Activated CD8-positive, alpha-beta memory T cell treated with anti-CD3 and anti-CD28 coated beads, Interleukin-2, amount 10 ng/mL, durations not matched to agents 7 days and 5 days (primary cell): ENCODE measurements at regions not wholly inside any gene's neighbourhood (a gene's known extent, or its start where the extent isn't known, plus 50 kb on each side); places are given as distances from the start of the nearest gene placed in this dataset.

Experiments used
- ATAC-seq: fragments of 150-1000 bp; cut with Tn5 transposase; one replicate; pipeline ENCODE4 v1.10.0; 2021; ENCODE audit warnings: moderate library complexity
- CTCF ChIA-PET: fragments of 350-600 bp; sonication (Branson Sonifier 250); formaldehyde crosslinking; loops from one replicate; lab custom pipeline; 2021; ENCODE audit warnings: antibody characterized with exemption; lab: Charles Lee
- DNase-seq: peaks from one replicate; pipeline ENCODE4 v3.0.0-alpha.2; 2020
- H3K27ac Mint-ChIP-seq: one replicate; pipeline ENCODE4 v1.8.0; 2021; ENCODE audit warnings: mild to moderate bottlenecking, mixed read lengths
- H3K27me3 Mint-ChIP-seq: one replicate; pipeline ENCODE4 v1.8.0; 2021; ENCODE audit warnings: mixed read lengths
- H3K36me3 Mint-ChIP-seq: one replicate; pipeline ENCODE4 v1.8.0; 2021; ENCODE audit warnings: mild to moderate bottlenecking, mixed read lengths
- H3K4me1 Mint-ChIP-seq: one replicate; pipeline ENCODE4 v1.8.0; 2021; ENCODE audit warnings: mixed read lengths
- H3K4me3 Mint-ChIP-seq: one replicate; pipeline ENCODE4 v1.8.0; 2021; ENCODE audit warnings: mild to moderate bottlenecking, moderate library complexity, mixed read lengths
- H3K9me3 Mint-ChIP-seq: one replicate; pipeline ENCODE4 v1.8.0; 2022; ENCODE audit warnings: low read depth, mixed read lengths

GRCh38 chr14:48853159-48853558, 733.0 kb downstream of the RPS29 start:
- Mint-ChIP-seq H3K4me3 (no peak overlapping the region), H3K27ac (no peak overlapping the region), H3K4me1 (no peaks in the 10 kb centered on the region), H3K36me3 (no peaks in the 10 kb centered on the region), H3K27me3 (no peaks in the 10 kb centered on the region), H3K9me3 (no peaks in the 10 kb centered on the region)
- CTCF ChIA-PET: no interaction called here
- DNase-seq (no peak), ATAC-seq (no peak)

GRCh38 chr14:48849741-48850322, 736.3 kb downstream of the RPS29 start:
- no peaks in the 10 kb centered on the region for H3K4me1 Mint-ChIP-seq
- H3K36me3 Mint-ChIP-seq: no peaks in the 10 kb centered on the region
- no peak overlapping the region for H3K27ac Mint-ChIP-seq
- peaks cover 4% of the 10 kb centered on the region for H3K9me3 Mint-ChIP-seq
- no peak for ATAC-seq
- no peak for DNase-seq
- H3K27me3 Mint-ChIP-seq: no peaks in the 10 kb centered on the region
- H3K4me3 Mint-ChIP-seq: no peak overlapping the region
- CTCF ChIA-PET: no interaction called here

GRCh38 chr14:48842785-48843184, 743.4 kb downstream of the RPS29 start:
- Mint-ChIP-seq H3K9me3 (peaks cover 3% of the 10 kb centered on the region), H3K27ac (no peak overlapping the region), H3K4me1 (no peaks in the 10 kb centered on the region), H3K4me3 (no peak overlapping the region), H3K27me3 (no peaks in the 10 kb centered on the region), H3K36me3 (no peaks in the 10 kb centered on the region)
- DNase-seq (no peak), ATAC-seq (no peak)
- CTCF ChIA-PET: no interaction called here

GRCh38 chr14:48826058-48826457, 760.1 kb downstream of the RPS29 start:
- no peaks in the 10 kb centered on the region for H3K36me3 Mint-ChIP-seq
- no peaks in the 10 kb centered on the region for H3K27me3 Mint-ChIP-seq
- H3K9me3 Mint-ChIP-seq: peaks cover 3% of the 10 kb centered on the region
- no peaks in the 10 kb centered on the region for H3K4me1 Mint-ChIP-seq
- H3K4me3 Mint-ChIP-seq: no peak overlapping the region
- CTCF ChIA-PET: no interaction called here
- DNase-seq: no peak
- no peak overlapping the region for H3K27ac Mint-ChIP-seq
- no peak for ATAC-seq

GRCh38 chr14:48814562-48814961, 771.6 kb downstream of the RPS29 start:
- Mint-ChIP-seq H3K27ac (no peak overlapping the region), H3K36me3 (no peaks in the 10 kb centered on the region), H3K9me3 (no peaks in the 10 kb centered on the region), H3K4me3 (no peak overlapping the region), H3K4me1 (no peaks in the 10 kb centered on the region), H3K27me3 (no peaks in the 10 kb centered on the region)
- CTCF ChIA-PET: no interaction called here
- DNase-seq: no peak
- no peak for ATAC-seq

GRCh38 chr14:48805315-48805714, 780.9 kb downstream of the RPS29 start:
- H3K27ac Mint-ChIP-seq: no peak overlapping the region
- CTCF ChIA-PET: no interaction called here

GRCh38 chr14:48792376-48793024, 793.7 kb downstream of the RPS29 start:
- DNase-seq (no peak), ATAC-seq (no peak)
- H3K4me3 Mint-ChIP-seq: no peak overlapping the region
- no peaks in the 10 kb centered on the region for H3K36me3 Mint-ChIP-seq
- H3K27me3 Mint-ChIP-seq: no peaks in the 10 kb centered on the region
- CTCF ChIA-PET: no interaction called here
- H3K4me1 Mint-ChIP-seq: no peaks in the 10 kb centered on the region
- no peak overlapping the region for H3K27ac Mint-ChIP-seq
- H3K9me3 Mint-ChIP-seq: peaks cover 13% of the 10 kb centered on the region

More at GRCh38 chr14:48805315-48805714, 780.9 kb downstream of the RPS29 start:
- Mint-ChIP-seq H3K4me1 (no peaks in the 10 kb centered on the region), H3K27me3 (no peaks in the 10 kb centered on the region), H3K9me3 (peaks cover 5% of the 10 kb centered on the region), H3K36me3 (no peaks in the 10 kb centered on the region), H3K4me3 (no peak overlapping the region)
- DNase-seq (no peak), ATAC-seq (no peak)

GRCh38 chr14:48788771-48789170, 797.4 kb downstream of the RPS29 start:
- ATAC-seq (no peak), DNase-seq (no peak)
- H3K27me3 Mint-ChIP-seq: no peaks in the 10 kb centered on the region
- no peaks in the 10 kb centered on the region for H3K4me1 Mint-ChIP-seq
- H3K36me3 Mint-ChIP-seq: no peaks in the 10 kb centered on the region
- CTCF ChIA-PET: no interaction called here
- peaks cover 6% of the 10 kb centered on the region for H3K9me3 Mint-ChIP-seq
- no peak overlapping the region for H3K27ac Mint-ChIP-seq
- no peak overlapping the region for H3K4me3 Mint-ChIP-seq

GRCh38 chr14:48786498-48786897, 799.7 kb downstream of the RPS29 start:
- Mint-ChIP-seq H3K4me3 (no peak overlapping the region), H3K9me3 (no peaks in the 10 kb centered on the region), H3K27ac (no peak overlapping the region), H3K4me1 (no peaks in the 10 kb centered on the region), H3K36me3 (no peaks in the 10 kb centered on the region), H3K27me3 (no peaks in the 10 kb centered on the region)
- no peak for DNase-seq
- no peak for ATAC-seq
- CTCF ChIA-PET: no interaction called here

- no peaks in the 10 kb centered on the region for H3K4me1 Mint-ChIP-seq
- peaks cover 10% of the 10 kb centered on the region for H3K9me3 Mint-ChIP-seq
- H3K27ac Mint-ChIP-seq: no peak overlapping the region
- no peaks in the 10 kb centered on the region for H3K36me3 Mint-ChIP-seq
- no peak overlapping the region for H3K4me3 Mint-ChIP-seq
- H3K27me3 Mint-ChIP-seq: no peaks in the 10 kb centered on the region
- CTCF ChIA-PET: no interaction called here
- DNase-seq: no peak
- no peak for ATAC-seq
These were observed 814.5 kb downstream of the RPS29 start for GRCh38 chr14:48771717-48772116.

- peaks cover 3% of the 10 kb centered on the region for H3K9me3 Mint-ChIP-seq
- no peaks in the 10 kb centered on the region for H3K4me1 Mint-ChIP-seq
- H3K4me3 Mint-ChIP-seq: no peak overlapping the region
- H3K36me3 Mint-ChIP-seq: no peaks in the 10 kb centered on the region
- DNase-seq (no peak), ATAC-seq (no peak)
- no peak overlapping the region for H3K27ac Mint-ChIP-seq
- CTCF ChIA-PET: no interaction called here
- no peaks in the 10 kb centered on the region for H3K27me3 Mint-ChIP-seq
These were observed 834.9 kb downstream of the RPS29 start for GRCh38 chr14:48751293-48751692.

- Mint-ChIP-seq H3K4me1 (no peaks in the 10 kb centered on the region), H3K36me3 (no peaks in the 10 kb centered on the region), H3K9me3 (peaks cover 3% of the 10 kb centered on the region), H3K27me3 (no peaks in the 10 kb centered on the region), H3K27ac (no peak overlapping the region), H3K4me3 (no peak overlapping the region)
- DNase-seq (no peak), ATAC-seq (no peak)
- CTCF ChIA-PET: interaction anchor here (1.3 kb wide), 1 partner anchor 22 kb away, joined by 3 read pairs; no protein-coding TSS in a partner anchor
These were observed 838.0 kb downstream of the RPS29 start for GRCh38 chr14:48748151-48748675.

- Mint-ChIP-seq H3K27me3 (no peaks in the 10 kb centered on the region), H3K4me1 (no peaks in the 10 kb centered on the region), H3K4me3 (no peak overlapping the region), H3K27ac (no peak overlapping the region), H3K9me3 (peaks cover 3% of the 10 kb centered on the region), H3K36me3 (no peaks in the 10 kb centered on the region)
- DNase-seq (no peak), ATAC-seq (no peak)
- CTCF ChIA-PET: interaction anchor here (1.3 kb wide), 1 partner anchor 23 kb away, joined by 3 read pairs; no protein-coding TSS in a partner anchor
These were observed 838.6 kb downstream of the RPS29 start for GRCh38 chr14:48747561-48748089.

GRCh38 chr14:48744202-48744601, 842.0 kb downstream of the RPS29 start:
- no peak overlapping the region for H3K4me3 Mint-ChIP-seq
- no peaks in the 10 kb centered on the region for H3K27me3 Mint-ChIP-seq
- no peaks in the 10 kb centered on the region for H3K36me3 Mint-ChIP-seq
- DNase-seq (no peak), ATAC-seq (no peak)
- H3K9me3 Mint-ChIP-seq: peaks cover 7% of the 10 kb centered on the region
- CTCF ChIA-PET: no interaction called here
- H3K27ac Mint-ChIP-seq: no peak overlapping the region
- H3K4me1 Mint-ChIP-seq: no peaks in the 10 kb centered on the region
